GM19043 (cell line): ENCODE measurements at regions not wholly inside any gene's neighbourhood (a gene's known extent, or its start where the extent isn't known, plus 50 kb on each side); places are given as distances from the start of the nearest gene placed in this dataset.
"Not testable (repeated sequence)": the region's sequence is repeated elsewhere in the genome, so short reads cannot be mapped to it uniquely, and the experiment has no call there.

Experiments used
- ATAC-seq: cut with Tn5 transposase; IDR thresholded peaks from one replicate; pipeline ENCODE4 v1.9.1; 2021; ENCODE audit warnings: low read depth; ENCODE audit not compliant: unreplicated experiment

DNA sequence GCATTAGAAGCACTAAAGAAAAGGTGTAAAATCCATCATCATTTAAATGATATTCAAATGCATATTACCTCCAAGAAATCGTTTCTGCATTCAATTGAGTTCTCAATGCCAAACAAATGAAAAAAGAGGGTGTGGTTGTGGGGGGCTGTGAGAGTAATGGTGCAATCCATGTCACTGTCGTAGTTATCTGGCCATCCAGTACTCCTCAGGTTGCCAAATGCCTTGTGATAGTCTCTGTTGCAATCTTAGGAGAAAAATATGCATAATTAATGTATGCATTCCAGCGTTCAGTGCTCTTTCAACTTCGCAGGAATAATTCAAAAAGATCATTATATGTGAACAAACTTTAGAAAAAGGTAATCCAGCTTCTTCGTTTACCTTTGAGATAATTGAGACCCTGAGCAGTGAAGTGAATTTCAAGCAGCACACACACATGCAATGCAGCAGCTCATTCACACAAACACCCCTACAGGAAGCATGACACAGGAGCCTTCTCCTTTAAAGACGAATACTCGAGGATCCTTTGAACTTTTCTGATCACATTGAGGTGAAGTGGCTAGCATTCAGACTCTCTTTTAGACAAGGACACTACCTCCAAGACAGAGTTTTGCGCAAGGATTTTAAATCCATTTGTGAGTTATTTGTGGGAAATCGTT, 73.4 kb downstream of the OR13A1 start:
- ATAC-seq = no peak

DNA sequence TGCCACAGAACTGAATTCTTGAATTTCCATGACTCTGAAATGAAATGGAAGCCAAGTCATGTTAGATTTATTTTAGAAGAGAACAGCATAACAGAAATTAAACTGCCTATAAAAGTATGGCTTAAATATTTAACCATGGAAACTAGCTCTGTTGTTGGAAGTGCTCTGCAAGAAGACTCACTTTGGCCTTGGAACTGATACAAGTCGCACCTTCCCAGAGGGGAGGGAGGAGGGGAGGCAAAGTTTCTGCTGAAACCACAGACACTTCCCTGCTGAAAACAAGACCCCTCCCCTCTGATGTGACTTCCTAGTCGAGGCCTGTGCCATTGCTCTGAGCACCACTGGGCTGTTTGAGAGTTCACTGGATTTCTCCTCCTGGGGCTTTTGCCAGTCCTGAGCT, 72.1 kb downstream of the OR13A1 start:
- no peak for ATAC-seq

DNA sequence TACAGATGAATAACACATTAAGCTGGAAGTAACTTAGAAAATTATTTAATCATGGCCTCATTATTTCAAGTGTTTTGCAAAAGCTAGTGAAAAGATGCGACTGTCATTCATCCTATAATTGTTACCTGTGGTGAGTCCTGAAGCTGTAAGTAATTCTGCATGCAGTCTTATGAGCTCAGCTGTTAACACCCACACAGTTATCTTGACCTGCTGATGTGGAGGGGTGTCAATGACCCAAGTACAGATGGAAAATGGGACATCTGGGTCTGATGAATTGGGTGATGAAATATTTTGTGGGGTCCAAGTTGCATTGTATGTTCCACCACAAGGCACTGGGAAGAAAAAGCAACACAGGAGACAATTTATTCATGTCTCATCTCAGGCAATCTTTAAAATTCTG, 68.9 kb downstream of the OR13A1 start:
- ATAC-seq = no peak

DNA sequence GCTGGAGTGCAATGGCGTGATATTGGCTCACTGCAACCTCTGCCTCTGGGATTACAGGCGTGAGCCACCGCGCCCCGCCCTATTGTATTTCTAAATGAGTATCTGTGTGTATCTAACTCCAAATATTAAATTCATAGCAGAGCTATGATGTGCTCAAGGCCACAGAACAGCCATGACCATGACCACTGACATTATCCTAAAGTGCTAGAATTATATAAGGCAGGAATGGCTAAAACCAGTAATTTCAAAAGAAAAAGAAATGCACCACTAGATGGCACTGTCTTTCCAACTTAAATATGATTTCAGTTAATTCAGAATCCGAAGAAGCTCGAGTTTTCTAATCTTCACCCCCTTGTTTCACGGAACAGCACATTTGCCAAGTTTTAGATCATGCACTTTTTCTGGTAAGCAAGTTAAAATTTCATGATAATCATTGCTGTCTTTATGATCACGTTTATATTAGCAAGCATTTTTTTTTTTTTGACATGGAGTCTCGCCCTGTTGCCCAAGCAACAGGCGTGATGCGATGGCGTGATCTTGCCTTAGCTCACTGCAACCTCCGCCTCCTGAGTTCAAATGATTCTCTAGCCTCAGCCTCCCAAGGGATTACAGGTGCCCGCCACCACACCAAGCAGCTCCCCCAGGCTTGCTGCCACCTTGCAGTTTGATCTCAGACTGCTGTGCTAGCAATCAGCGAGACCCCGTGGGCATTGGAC, 65.3 kb downstream of the OR13A1 start:
- ATAC-seq = peak; percentile 51

DNA sequence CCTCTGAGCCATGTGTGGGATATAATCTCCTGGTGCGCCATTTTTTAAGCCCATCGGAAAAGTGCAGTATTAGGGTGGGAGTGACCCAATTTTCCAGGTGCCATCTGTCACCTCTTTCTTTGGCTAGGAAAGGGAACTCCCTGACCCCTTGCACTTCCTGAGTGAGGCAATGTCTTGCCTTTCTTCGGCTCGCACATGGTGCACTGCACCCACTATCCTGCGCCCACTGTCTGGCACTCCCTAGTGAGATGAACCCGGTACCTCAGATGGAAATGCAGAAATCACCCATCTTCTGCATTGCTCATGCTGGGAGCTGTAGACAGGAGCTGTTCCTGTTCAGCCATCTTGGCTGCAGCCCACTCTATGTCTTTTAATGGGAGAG, 64.7 kb downstream of the OR13A1 start:
- not testable (repeated sequence) for ATAC-seq
